ENCODE measurements at regions not wholly inside any gene's neighbourhood (a gene's known extent, or its start where the extent isn't known, plus 50 kb on each side); places are given as distances from the start of the nearest gene placed in this dataset.

DNA sequence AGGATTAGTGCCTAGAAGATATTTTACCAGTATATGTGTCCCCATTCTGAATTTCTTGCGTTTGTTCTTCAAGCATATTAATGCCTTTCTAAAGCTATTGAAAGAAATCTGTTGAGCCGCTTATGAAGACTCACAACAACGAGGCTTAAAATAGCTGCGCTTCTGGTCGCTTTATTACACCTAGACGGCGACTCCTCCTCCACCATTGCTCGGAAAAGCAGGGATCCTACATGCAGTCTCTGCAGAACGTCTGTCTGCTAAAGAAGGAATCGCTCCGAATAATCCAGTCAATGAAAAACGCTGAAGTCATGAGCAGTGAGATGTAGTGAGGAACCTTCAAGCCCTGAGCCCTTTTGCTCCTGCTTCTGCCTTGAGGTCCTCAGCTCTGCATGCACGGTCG lies 94.8 kb upstream of the ZNF516 start:
- ATAC-seq (no peak), DNase-seq (no peak)
- Histone ChIP-seq H3K36me3 (no peaks in the 10 kb centered on the region), H3K4me1 (peaks cover 10% of the 10 kb centered on the region), H3K27me3 (ENCODE audit: low read depth) (peaks cover 4% of the 10 kb centered on the region), H3K9me3 (no peaks in the 10 kb centered on the region), H3K4me3 (no peak overlapping the region), H3K27ac (no peak overlapping the region)
- intact Hi-C loops (cut with DNase I) = no loop called here
- TF ChIP-seq, protein P1, sequence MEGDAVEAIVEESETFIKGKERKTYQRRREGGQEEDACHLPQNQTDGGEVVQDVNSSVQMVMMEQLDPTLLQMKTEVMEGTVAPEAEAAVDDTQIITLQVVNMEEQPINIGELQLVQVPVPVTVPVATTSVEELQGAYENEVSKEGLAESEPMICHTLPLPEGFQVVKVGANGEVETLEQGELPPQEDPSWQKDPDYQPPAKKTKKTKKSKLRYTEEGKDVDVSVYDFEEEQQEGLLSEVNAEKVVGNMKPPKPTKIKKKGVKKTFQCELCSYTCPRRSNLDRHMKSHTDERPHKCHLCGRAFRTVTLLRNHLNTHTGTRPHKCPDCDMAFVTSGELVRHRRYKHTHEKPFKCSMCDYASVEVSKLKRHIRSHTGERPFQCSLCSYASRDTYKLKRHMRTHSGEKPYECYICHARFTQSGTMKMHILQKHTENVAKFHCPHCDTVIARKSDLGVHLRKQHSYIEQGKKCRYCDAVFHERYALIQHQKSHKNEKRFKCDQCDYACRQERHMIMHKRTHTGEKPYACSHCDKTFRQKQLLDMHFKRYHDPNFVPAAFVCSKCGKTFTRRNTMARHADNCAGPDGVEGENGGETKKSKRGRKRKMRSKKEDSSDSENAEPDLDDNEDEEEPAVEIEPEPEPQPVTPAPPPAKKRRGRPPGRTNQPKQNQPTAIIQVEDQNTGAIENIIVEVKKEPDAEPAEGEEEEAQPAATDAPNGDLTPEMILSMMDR (IDR thresholded peaks at IDR 0.05) = no peak

DNA sequence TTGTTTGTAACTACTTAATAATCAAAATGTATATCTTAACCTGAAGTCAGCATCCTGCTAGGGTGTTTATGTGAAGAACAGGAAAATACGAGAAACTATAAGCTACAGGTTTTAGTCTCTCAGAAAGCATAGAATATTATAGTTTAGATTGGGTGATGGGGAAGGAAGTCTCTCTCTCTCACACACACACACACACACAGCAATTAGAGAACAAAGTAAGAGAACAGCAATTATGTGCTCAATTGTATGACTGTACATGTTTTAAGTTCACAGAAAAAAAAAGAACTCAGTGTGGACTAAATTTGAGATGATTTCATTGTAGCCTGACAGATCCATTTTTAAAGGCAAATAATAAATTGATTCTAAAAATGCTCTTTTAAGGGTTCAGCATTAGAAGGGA lies 94.3 kb upstream of the ZNF516 start:
- TF ChIP-seq, protein P1 (IDR thresholded peaks at IDR 0.05) = no peak
- DNase-seq (no peak), ATAC-seq (no peak)
- intact Hi-C loops (cut with DNase I) = no loop called here
- Histone ChIP-seq H3K27ac (no peak overlapping the region), H3K27me3 (ENCODE audit: low read depth) (peaks cover 4% of the 10 kb centered on the region), H3K36me3 (no peaks in the 10 kb centered on the region), H3K4me3 (peak overlapping the region; percentile 41), H3K9me3 (no peaks in the 10 kb centered on the region), H3K4me1 (peaks cover 10% of the 10 kb centered on the region)

DNA sequence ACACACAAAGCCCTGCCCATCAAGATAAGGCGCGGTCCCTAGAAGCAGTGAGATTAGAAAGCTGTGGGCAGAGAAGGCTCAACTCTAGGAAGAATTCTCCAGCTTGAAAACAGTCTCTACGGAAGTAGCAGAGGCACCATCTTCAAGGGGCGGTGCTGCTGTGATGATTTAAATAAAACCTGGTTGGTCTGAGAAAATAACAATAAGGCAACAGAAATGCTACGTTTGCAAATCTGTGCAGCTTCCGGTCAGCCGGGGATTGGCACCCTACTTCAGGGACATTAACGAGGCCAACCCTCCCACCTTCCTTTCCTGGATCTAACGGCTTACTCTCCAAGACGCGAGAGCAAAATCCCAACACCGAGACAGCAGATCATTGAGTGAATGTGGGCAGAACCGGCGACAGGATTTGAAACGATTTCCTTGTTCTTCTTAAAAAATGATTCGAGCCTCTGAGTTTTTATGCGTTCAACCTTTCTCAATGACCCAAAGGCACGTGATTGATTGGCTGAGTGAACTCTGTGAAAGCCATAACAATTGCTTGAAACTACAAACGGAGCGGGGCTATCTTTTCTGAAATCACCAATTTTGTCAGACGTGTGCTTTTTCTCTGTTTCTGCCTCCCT lies 93.7 kb upstream of the ZNF516 start:
- peak overlapping the region; percentile 41 for H3K4me3 ChIP-seq
- DNase-seq (no peak), ATAC-seq (peak; percentile 37 to 59)
- no peak overlapping the region for H3K27ac ChIP-seq
- TF ChIP-seq, protein P1 (IDR thresholded peaks at IDR 0.05) = no peak
- peaks cover 4% of the 10 kb centered on the region for H3K27me3 ChIP-seq (ENCODE audit: low read depth)
- intact Hi-C loops (cut with DNase I) = no loop called here
- no peaks in the 10 kb centered on the region for H3K9me3 ChIP-seq
- H3K36me3 ChIP-seq = no peaks in the 10 kb centered on the region
- peaks cover 10% of the 10 kb centered on the region for H3K4me1 ChIP-seq

DNA sequence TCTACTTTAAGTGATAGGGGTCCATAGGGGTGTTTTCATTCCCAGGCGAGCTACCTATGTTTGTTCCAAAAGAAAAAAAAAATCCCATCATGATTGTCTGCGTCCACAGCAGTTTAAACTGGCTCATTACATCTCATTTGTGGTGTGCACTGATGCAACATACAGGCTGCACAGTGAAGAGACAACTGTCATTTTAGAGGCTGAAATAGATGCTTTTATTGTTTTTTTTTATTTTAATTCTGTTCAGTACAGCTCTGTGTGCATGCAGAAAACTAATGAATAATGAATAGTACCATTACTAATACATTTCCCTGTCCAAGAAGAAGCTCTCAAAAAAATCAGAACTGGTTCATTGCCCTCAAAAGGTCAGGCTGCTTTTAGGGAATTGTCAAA lies 92.8 kb upstream of the ZNF516 start:
- Histone ChIP-seq H3K27ac (no peak overlapping the region), H3K36me3 (no peaks in the 10 kb centered on the region), H3K27me3 (ENCODE audit: low read depth) (peaks cover 4% of the 10 kb centered on the region), H3K4me1 (peaks cover 10% of the 10 kb centered on the region), H3K4me3 (no peak overlapping the region), H3K9me3 (no peaks in the 10 kb centered on the region)
- intact Hi-C loops (cut with DNase I) = no loop called here
- ATAC-seq (no peak), DNase-seq (no peak)
- TF ChIP-seq, protein P1 (IDR thresholded peaks at IDR 0.05) = no peak

DNA sequence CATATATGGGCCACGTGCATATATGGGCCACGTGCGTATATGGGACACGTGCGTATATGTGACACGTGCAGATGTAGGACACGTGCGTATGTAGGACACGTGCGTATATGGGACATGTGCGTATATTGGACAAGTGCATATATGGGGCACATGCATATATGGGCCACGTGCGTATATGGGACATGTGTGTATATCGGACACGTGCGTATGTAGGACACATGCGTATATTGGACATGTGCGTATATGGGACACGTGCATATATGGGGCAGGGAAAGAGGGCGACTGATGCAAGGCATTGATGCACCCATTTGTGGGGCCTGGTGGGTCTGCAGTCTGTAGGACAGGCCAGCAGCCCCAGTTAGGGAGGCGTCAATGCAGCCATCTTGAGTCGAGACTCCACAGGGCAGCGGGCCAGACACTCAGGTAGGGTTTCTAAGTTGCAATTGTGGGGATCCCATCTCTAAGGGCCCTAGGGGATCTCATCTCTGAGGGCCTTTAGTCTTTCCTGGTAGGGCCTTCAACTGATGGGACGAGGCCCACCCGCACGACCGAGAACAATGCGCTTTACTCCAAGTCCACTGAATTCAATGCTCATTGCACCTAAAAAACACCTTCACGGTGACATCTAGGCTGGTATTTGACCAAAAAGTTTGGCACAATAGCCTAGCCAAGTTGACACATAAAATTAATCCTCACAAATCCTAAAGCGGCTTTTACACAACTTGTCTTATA lies 92.3 kb upstream of the ZNF516 start:
- Histone ChIP-seq H3K4me3 (no peak overlapping the region), H3K27ac (no peak overlapping the region), H3K4me1 (peaks cover 10% of the 10 kb centered on the region), H3K27me3 (ENCODE audit: low read depth) (peaks cover 4% of the 10 kb centered on the region), H3K9me3 (no peaks in the 10 kb centered on the region), H3K36me3 (no peaks in the 10 kb centered on the region)
- intact Hi-C loops (cut with DNase I) = no loop called here
- ATAC-seq = no peak
- no peak for DNase-seq
- TF ChIP-seq, protein P1 (IDR thresholded peaks at IDR 0.05) = no peak
